ENCODE measurements at regions not wholly inside any gene's neighbourhood (a gene's known extent, or its start where the extent isn't known, plus 50 kb on each side); places are given as distances from the start of the nearest gene placed in this dataset.
"Not testable (repeated sequence)": the region's sequence is repeated elsewhere in the genome, so short reads cannot be mapped to it uniquely, and the experiment has no call there.

- no peak for DNase-seq (ENCODE audit: low spot score)
Measured at GRCh38 chr5:135157421-135158313, 123.6 kb upstream of the PITX1 start.

DNA sequence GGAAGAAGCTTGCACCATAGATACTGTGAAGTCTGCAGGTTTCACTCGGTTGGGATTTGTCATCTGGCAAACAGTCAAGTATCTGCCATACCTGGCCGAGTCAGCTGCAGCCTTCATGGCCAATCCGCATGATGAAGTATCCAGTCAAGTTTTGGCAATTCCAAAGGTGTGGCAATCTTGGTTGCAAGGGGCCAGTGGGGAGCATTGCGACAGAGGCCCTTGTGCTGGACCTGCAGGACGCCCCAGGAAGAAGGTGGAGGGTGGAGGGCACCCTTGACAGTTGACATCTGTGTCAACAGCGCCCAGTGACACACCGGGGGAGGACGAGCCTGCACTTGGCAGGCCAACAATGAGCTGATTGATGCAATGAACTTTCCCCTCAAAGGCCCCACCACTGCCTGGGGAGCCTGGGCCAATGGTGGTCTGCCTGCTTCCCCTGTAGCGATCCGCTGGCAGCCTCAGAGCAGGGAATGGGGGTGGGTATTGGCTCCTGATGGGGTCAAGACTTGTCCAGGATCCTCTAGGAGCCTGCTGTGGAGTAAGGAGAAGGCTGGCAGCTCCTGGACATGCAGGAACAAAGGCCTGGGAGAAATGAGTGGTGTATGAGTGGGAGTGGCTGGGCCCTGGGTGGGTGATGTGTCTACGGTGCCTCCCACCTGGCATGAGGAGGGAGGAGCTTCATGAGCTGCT is 122.8 kb upstream of the PITX1 start:
- DNase-seq (ENCODE audit: low spot score): no peak

- no peak for DNase-seq (ENCODE audit: low spot score)
Measured at GRCh38 chr5:135156337-135156714, 122.3 kb upstream of the PITX1 start.

- DNase-seq (ENCODE audit: low spot score): no peak
Measured at GRCh38 chr5:135155616-135156214, 121.7 kb upstream of the PITX1 start.

GRCh38 chr5:135154961-135155360 is 120.9 kb upstream of the PITX1 start:
- DNase-seq (ENCODE audit: low spot score): no peak

GRCh38 chr5:135154197-135154596 is 120.2 kb upstream of the PITX1 start:
- DNase-seq (ENCODE audit: low spot score): no peak

GRCh38 chr5:135153661-135154060 is 119.6 kb upstream of the PITX1 start:
- no peak for DNase-seq (ENCODE audit: low spot score)

DNA sequence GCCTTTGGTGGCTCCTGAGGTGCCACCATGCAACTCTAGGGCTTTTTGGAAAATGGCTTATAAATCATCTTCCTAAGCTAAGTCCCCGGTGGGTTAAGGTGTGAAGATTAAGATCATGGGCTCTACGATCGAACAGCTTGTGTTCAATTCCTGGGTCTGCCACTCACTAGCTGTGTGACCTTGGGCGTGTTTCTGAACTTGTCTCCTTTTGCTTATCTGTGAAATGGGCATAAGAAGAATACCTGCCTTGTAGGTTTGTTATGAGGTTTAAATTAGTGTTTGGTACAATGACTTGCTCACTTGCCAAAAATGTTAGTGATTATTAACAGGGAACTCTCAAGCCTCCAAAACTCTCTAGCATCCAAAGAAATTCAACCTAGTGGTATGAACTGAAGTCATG is 119.2 kb upstream of the PITX1 start:
- DNase-seq (ENCODE audit: low spot score): no peak

DNA sequence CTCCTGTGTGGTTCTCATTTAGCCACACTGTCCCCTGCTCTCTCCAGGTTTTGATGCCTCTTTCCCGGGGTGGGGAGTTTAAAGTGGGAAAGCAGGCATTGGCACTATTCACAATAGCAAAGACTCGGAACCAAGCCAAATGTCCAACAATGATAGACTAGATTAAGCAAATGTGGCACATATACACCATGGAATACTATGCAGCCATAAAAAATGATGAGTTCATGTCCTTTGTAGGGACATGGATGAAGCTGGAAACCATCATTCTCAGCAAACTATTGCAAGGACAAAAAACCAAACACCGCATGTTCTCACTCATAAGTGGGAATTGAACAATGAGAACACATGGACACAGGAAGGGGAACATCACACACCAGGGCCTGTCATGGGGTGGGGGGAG is 117.6 kb upstream of the PITX1 start:
- not testable (repeated sequence) for DNase-seq (ENCODE audit: low spot score)

DNA sequence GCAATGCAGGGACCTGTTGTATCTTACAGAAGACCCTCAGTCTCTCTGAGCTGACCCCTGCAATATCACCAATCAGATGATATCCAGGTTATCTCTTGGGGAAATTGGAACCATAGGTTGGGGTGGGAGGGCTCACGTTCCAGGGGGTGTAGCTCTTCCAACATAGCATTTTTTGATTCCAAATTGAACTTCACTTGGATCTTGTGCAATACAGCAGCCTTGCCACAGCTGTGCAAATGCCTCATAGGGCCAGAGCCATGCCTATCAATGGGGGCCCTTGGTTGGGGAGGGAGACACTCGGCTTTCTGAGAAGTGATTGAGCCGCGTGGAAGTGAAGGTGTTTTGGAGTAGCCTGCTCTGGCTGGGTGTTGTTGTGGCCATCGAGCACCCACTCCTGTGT is 117.2 kb upstream of the PITX1 start:
- DNase-seq (ENCODE audit: low spot score): no peak

DNA sequence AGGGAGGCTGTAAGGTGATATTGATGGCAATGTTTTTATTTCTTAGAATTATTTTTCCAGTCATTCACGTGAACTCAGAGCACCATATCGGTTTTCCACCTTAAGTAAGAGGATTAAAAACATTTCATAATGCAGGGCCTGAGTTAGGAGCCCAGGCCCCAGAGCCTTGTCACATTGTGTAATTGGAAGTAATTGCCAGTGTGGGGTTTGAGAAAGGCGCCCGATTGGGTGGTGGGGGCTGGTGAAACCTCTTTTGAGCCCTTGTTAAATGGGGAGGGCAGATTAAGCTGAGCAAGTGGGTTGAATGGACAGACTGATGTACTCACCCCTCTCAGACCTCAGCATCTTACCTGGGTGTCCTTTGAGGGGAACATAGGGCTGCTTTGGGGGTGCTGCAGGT is 116.7 kb upstream of the PITX1 start:
- no peak for DNase-seq (ENCODE audit: low spot score)

DNA sequence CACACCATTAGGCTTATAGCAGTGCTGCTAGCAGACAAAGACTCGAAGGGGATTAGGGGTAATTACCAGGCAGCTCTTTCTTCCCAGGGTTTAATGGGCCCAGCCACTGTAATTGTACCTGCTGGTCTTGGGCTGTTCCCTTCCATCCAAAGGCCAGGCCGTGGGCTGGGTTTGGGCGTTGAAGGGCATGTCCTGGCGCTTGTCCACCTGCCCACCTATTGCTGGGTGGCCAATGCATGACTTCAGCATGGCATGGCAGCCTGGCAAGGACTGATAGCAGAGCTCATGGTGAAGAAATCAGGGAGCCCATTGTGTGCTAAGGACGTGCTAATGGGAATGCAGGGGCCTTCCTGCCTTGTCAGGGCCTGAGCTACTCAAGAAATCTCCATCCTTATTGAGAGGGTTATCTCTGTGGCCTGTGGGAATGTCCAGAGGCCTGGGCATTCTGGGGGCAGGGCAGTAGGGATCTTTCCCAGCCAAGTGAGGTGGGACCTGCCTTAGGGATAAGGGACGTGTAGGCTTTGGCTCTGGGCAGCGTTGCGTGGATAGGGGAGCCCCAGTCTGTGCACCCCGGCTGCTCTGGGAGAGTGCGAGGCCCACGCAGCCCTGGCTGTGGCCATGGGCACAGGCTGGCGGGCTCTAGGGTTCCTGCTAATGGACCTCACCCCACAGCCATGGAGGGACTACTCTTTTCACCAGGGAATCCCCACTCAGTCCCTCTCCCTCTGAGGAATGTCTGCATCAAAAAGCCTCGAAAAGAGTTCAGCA is 116.1 kb upstream of the PITX1 start:
- no peak for DNase-seq (ENCODE audit: low spot score)

DNA sequence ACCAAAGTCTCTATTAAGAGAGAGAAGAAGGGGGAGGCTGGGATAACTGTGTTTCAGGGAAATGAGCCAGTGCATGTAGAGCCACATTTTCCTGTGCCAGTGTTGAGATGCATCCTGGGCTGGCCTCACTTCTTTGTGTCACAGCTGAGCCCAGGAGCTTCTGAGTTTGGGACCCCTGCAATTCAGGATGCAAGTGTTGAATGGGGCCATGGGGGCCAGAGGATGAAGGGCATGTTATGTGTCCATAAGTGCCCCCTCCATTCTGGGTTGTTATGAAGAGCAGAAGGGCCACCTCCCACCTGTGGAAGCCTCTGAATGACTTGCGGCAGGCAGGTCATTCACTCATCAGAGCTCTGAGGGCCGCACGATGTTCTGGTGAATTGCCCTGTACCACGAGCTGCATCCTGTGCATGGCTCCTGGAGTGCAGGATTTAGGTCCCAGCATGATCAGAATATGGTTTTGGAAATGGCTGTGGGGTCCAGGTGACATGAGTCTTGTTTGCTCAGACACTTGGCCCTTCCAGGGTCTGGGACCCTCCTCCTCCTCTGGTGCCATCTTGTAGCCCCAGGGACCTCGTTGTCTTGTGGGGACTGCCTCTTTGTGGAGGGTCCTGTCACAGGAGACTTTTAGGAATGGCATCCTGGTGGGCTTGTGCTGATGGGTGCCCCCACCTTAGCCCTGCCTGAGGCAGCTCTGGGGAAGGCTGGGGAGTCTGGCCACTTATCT is 115.4 kb upstream of the PITX1 start:
- DNase-seq (ENCODE audit: low spot score): no peak

DNA sequence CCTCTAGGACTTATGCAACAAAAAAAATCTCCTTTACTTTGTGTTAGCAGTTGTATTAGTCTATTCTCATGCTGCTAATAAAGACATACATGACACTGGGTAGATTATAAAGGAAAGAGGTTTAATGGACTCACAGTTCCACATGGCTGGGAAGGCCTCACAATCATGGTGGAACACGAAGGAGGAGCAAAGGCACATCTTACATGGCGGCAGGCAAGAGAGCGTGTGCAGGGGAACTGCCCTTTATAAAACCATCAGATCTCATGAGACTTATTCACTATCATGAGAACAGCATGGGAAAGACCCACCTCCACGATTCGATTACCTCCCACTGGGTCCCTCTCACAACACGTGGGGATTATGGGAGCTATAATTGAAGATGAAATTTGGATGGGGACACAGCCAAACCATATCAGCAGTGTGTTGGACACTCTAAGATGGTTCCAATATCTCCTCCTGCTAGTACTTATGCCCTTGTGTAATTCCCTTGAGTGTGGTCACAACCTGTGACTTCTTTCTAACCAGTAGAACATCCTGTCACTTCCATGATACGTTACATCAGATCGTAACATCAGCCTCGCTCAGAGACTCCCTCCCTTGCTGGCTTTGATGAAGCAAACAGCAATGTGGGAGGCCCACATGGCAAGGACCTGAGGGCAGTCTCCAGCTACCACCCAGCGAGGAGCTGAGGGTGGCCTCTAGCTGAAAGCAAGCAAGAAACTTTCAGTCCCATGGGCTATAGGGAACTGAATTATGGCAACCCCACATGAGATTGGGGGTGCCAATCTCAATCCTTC is 113.5 kb upstream of the PITX1 start:
- no peak for DNase-seq (ENCODE audit: low spot score)

GRCh38 chr5:135145985-135146384 is 112.0 kb upstream of the PITX1 start:
- DNase-seq (ENCODE audit: low spot score): no peak

DNA sequence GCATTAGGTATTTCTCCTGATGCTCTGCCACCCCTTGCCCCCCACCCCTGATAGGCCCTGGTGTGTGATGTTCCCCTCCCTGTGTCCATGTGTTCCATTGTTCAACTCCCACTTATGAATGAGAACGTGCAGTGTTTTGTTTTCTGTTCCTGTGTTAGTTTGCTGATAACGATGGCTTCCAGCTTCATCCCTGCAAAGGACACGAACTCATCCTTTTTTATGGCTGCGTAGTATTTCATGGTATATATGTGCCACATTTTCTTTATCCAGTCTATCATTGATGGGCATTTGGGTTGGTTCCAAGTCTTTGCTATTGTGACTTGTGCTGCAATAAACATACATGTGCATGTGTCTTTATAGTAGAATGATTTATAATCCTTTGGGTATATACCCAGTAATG is 109.7 kb upstream of the PITX1 start:
- DNase-seq (ENCODE audit: low spot score): not testable (repeated sequence)

DNA sequence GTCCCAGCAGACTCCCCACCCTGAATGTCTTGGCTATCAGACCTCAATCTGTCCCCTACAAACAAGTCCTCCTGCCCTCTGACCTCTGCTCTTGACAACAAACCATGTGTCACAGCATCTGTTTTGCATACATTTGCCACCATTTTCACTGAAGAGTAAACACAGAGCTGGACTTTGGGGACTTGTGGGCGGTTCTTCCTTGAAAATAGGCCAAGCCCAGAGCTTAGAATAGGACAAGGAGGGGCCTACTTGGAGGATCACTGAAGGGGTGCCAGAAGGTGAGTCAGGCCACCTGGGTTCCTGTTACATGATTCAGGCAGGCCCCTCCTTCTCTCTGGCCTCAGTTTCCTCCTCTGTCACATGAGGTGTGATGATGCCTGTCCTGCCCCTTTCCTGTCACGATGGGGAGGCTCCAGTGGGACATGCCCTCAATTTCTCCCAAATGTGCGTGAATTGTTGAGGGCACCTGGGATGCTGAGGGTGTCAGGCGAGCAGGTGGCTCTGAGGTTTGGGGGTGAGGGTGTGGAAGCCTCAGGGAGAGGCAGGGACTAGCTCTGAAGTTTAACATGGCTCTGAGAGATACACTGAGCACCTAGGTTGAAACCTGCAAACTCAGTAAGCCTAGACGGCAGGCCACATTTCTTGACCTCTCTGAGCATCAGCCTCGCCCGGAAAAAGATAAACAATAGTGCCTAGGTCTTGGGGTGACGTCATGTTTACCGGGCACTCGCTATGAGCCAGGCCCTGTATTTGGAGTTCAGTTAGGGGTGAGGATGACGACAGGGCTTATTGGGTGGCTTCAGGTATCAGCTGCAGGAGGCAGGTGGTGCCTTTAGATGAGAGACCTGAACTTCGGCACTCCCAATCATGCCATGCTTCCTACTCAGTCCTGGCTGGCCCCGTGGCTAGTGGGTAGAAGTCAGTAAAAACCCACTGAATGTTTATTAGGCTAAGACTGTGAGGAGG is 107.6 kb upstream of the PITX1 start:
- DNase-seq (ENCODE audit: low spot score): no peak

GRCh38 chr5:135140446-135141204 is 106.6 kb upstream of the PITX1 start:
- DNase-seq (ENCODE audit: low spot score): peak; percentile 9

Measured in globus pallidus (tissue), 1 donor.